ENCODE measurements at regions not wholly inside any gene's neighbourhood (a gene's known extent, or its start where the extent isn't known, plus 50 kb on each side); places are given as distances from the start of the nearest gene placed in this dataset.

DNA sequence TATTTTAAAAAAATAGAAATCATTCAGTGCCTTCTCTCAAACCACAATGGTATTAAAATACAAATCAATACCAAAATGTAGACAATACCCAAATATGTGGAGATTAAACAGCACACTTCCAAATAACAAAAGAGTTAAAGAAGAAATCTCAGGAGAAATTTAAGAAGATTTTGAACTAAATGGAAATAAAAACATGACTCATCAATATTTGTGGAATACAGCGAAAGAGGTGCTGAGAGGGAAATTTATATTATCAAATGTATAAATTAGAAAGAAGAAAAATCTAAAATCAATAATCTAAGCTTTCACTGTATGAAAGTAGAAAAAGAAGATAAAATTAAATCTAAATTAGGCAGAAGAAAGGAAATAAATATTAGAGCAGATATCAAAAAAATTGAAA is 233.1 kb downstream of the RPIA start:
- H2AFZ ChIP-seq (ENCODE audit: low read length), result no peak overlapping the region
- POLR2A ChIA-PET, result no interaction called here
- TF ChIP-seq, protein P1, sequence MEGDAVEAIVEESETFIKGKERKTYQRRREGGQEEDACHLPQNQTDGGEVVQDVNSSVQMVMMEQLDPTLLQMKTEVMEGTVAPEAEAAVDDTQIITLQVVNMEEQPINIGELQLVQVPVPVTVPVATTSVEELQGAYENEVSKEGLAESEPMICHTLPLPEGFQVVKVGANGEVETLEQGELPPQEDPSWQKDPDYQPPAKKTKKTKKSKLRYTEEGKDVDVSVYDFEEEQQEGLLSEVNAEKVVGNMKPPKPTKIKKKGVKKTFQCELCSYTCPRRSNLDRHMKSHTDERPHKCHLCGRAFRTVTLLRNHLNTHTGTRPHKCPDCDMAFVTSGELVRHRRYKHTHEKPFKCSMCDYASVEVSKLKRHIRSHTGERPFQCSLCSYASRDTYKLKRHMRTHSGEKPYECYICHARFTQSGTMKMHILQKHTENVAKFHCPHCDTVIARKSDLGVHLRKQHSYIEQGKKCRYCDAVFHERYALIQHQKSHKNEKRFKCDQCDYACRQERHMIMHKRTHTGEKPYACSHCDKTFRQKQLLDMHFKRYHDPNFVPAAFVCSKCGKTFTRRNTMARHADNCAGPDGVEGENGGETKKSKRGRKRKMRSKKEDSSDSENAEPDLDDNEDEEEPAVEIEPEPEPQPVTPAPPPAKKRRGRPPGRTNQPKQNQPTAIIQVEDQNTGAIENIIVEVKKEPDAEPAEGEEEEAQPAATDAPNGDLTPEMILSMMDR (conservative IDR thresholded peaks at IDR 0.05; ENCODE audit: low read length), result no peak
- TF ChIP-seq EZH2phosphoT487 (IDR thresholded peaks at IDR 0.05; ENCODE audit: borderline replicate concordance, low read depth, low read length), result no peak

GRCh38 chr2:88925770-88926462 is 234.4 kb downstream of the RPIA start:
- ChIA-PET CTCF (ENCODE audit: unreplicated experiment) (no interaction called here), POLR2A (no interaction called here)
- Histone ChIP-seq H3K27ac (ENCODE audit: low read depth, low read length, poor library complexity, severe bottlenecking) (no peak overlapping the region), H4K20me1 (ENCODE audit: insufficient read depth, low read length) (no peaks in the 10 kb centered on the region), H3K4me2 (ENCODE audit: low read length) (no peak overlapping the region), H2AFZ (ENCODE audit: low read length) (no peak overlapping the region), H3K36me3 (ENCODE audit: insufficient read depth, low read length) (no peaks in the 10 kb centered on the region), H3K9me2 (ENCODE audit: insufficient read depth, low read length) (no peaks in the 10 kb centered on the region), H3K4me1 (ENCODE audit: insufficient read depth, low read length, poor library complexity, severe bottlenecking) (no peaks in the 10 kb centered on the region), H3K4me3 (ENCODE audit: low read depth, low read length, poor library complexity, severe bottlenecking) (no peak overlapping the region), H3K9me3 (ENCODE audit: low read length) (no peaks in the 10 kb centered on the region), H3K79me2 (ENCODE audit: insufficient read depth, low read depth, low read length) (no peaks in the 10 kb centered on the region)
- no peak for TF ChIP-seq EZH2phosphoT487 (IDR thresholded peaks at IDR 0.05; ENCODE audit: borderline replicate concordance, low read depth, low read length)
- TF ChIP-seq, protein P1 (conservative IDR thresholded peaks at IDR 0.05; ENCODE audit: low read length), result no peak
- no peak for DNase-seq (ENCODE audit: low spot score)
- BruUV-seq (replicated peaks), result no TSS peak
- intact Hi-C loops (cut with micrococcal nuclease; ENCODE audit: unreplicated experiment), result no loop called here

More for the DNA sequence above, 233.1 kb downstream of the RPIA start:
- H4K20me1 ChIP-seq (ENCODE audit: insufficient read depth, low read length), result no peaks in the 10 kb centered on the region
- intact Hi-C loops (cut with micrococcal nuclease; ENCODE audit: unreplicated experiment), result no loop called here
- BruUV-seq (replicated peaks), result no TSS peak
- no peaks in the 10 kb centered on the region for H3K9me2 ChIP-seq (ENCODE audit: insufficient read depth, low read length)
- no peak overlapping the region for H3K4me2 ChIP-seq (ENCODE audit: low read length)
- no peaks in the 10 kb centered on the region for H3K9me3 ChIP-seq (ENCODE audit: low read length)
- no peak overlapping the region for H3K27ac ChIP-seq (ENCODE audit: low read depth, low read length, poor library complexity, severe bottlenecking)
- no peaks in the 10 kb centered on the region for H3K36me3 ChIP-seq (ENCODE audit: insufficient read depth, low read length)
- H3K79me2 ChIP-seq (ENCODE audit: insufficient read depth, low read depth, low read length), result no peaks in the 10 kb centered on the region
- no peaks in the 10 kb centered on the region for H3K4me1 ChIP-seq (ENCODE audit: insufficient read depth, low read length, poor library complexity, severe bottlenecking)
- DNase-seq (ENCODE audit: low spot score), result no peak
- H3K4me3 ChIP-seq (ENCODE audit: low read depth, low read length, poor library complexity, severe bottlenecking), result no peak overlapping the region
- CTCF ChIA-PET (ENCODE audit: unreplicated experiment), result no interaction called here

GRCh38 chr2:88927128-88927527 is 235.7 kb downstream of the RPIA start:
- no TSS peak for BruUV-seq (replicated peaks)
- CTCF ChIA-PET (ENCODE audit: unreplicated experiment), result no interaction called here

More at GRCh38 chr2:88927128-88927527, 235.7 kb downstream of the RPIA start:
- no peaks in the 10 kb centered on the region for H3K9me3 ChIP-seq (ENCODE audit: low read length)
- H3K4me1 ChIP-seq (ENCODE audit: insufficient read depth, low read length, poor library complexity, severe bottlenecking), result no peaks in the 10 kb centered on the region
- intact Hi-C loops (cut with micrococcal nuclease; ENCODE audit: unreplicated experiment), result no loop called here
- no peak for DNase-seq (ENCODE audit: low spot score)
- no peaks in the 10 kb centered on the region for H3K79me2 ChIP-seq (ENCODE audit: insufficient read depth, low read depth, low read length)
- POLR2A ChIA-PET, result no interaction called here
- H4K20me1 ChIP-seq (ENCODE audit: insufficient read depth, low read length), result no peaks in the 10 kb centered on the region
- no peak overlapping the region for H3K4me3 ChIP-seq (ENCODE audit: low read depth, low read length, poor library complexity, severe bottlenecking)
- H3K27ac ChIP-seq (ENCODE audit: low read depth, low read length, poor library complexity, severe bottlenecking), result no peak overlapping the region
- no peaks in the 10 kb centered on the region for H3K9me2 ChIP-seq (ENCODE audit: insufficient read depth, low read length)
- H3K4me2 ChIP-seq (ENCODE audit: low read length), result no peak overlapping the region
- TF ChIP-seq EZH2phosphoT487 (IDR thresholded peaks at IDR 0.05; ENCODE audit: borderline replicate concordance, low read depth, low read length), result no peak
- TF ChIP-seq, protein P1 (conservative IDR thresholded peaks at IDR 0.05; ENCODE audit: low read length), result no peak
- no peaks in the 10 kb centered on the region for H3K36me3 ChIP-seq (ENCODE audit: insufficient read depth, low read length)
- H2AFZ ChIP-seq (ENCODE audit: low read length), result no peak overlapping the region

All from OCI-LY7 (cell line).